ENCODE measurements at regions not wholly inside any gene's neighbourhood (a gene's known extent, or its start where the extent isn't known, plus 50 kb on each side); places are given as distances from the start of the nearest gene placed in this dataset.
"Not testable (repeated sequence)": the region's sequence is repeated elsewhere in the genome, so short reads cannot be mapped to it uniquely, and the experiment has no call there.

GRCh38 chr1:22211459-22211858 lies 68.6 kb upstream of the WNT4 start:
- not testable (repeated sequence) for TF ChIP-seq CTCF (IDR thresholded peaks at IDR 0.05; ENCODE audit: borderline replicate concordance, extremely low read depth, low read length, poor library complexity, severe bottlenecking); EZH2 (IDR thresholded peaks at IDR 0.05; ENCODE audit: borderline replicate concordance, low read depth, low read length, severe bottlenecking)
